GM20000 (cell line): ENCODE measurements at regions not wholly inside any gene's neighbourhood (a gene's known extent, or its start where the extent isn't known, plus 50 kb on each side); places are given as distances from the start of the nearest gene placed in this dataset.
A peak's percentile ranks its signal among the peaks of the same experiment; 100 is the strongest.

Source experiments
- DNase-seq: peaks from one replicate; pipeline ENCODE4 v3.0.0; 2012; ENCODE audit warnings: low spot score
- CTCF ChIP-seq: IDR thresholded peaks from 2 replicates; pipeline ENCODE4 v1.5.1; 2012; ENCODE audit warnings: mild to moderate bottlenecking, control low read depth; ENCODE audit errors: extremely low read depth, missing control alignments

- no peak for TF ChIP-seq CTCF
Observed at GRCh38 chr7:86953219-86953618, 106.2 kb downstream of the ELAPOR2 start.

GRCh38 chr7:86951895-86952294 is 107.6 kb downstream of the ELAPOR2 start:
- DNase-seq, result no peak
- no peak for TF ChIP-seq CTCF

More at GRCh38 chr7:86953219-86953618, 106.2 kb downstream of the ELAPOR2 start:
- no peak for DNase-seq

- no peak for DNase-seq
- TF ChIP-seq CTCF, result no peak
Observed at GRCh38 chr7:86950944-86951343, 108.5 kb downstream of the ELAPOR2 start.

- no peak for TF ChIP-seq CTCF
- DNase-seq, result no peak
Observed at GRCh38 chr7:86950360-86950759, 109.1 kb downstream of the ELAPOR2 start.

- DNase-seq, result no peak
Observed at GRCh38 chr7:86949779-86950260, 109.6 kb downstream of the ELAPOR2 start.

GRCh38 chr7:86949052-86949778 is 110.2 kb downstream of the ELAPOR2 start:
- TF ChIP-seq CTCF, result no peak

More at GRCh38 chr7:86949779-86950260, 109.6 kb downstream of the ELAPOR2 start:
- TF ChIP-seq CTCF, result no peak

GRCh38 chr7:86947929-86948328 is 111.5 kb downstream of the ELAPOR2 start:
- DNase-seq, result no peak
- no peak for TF ChIP-seq CTCF

More at GRCh38 chr7:86949052-86949778, 110.2 kb downstream of the ELAPOR2 start:
- DNase-seq, result peak; percentile 49
